Type B pancreatic cell (in vitro differentiated cells): ENCODE measurements at regions not wholly inside any gene's neighbourhood (a gene's known extent, or its start where the extent isn't known, plus 50 kb on each side); places are given as distances from the start of the nearest gene placed in this dataset.

Experiments
- DNase-seq: peaks from one replicate; pipeline ENCODE4 v3.0.0; 2021; ENCODE audit warnings: mixed read lengths; ENCODE audit not compliant: unreplicated experiment; ENCODE audit errors: extremely low spot score
- H3K27ac Mint-ChIP-seq: 2 replicates; pipeline ENCODE4 v1.8.0; 2021; ENCODE audit warnings: mild to moderate bottlenecking, mixed read lengths
- H3K27me3 Mint-ChIP-seq: 2 replicates; pipeline ENCODE4 v1.8.0; 2021; ENCODE audit warnings: mixed read lengths
- H3K36me3 Mint-ChIP-seq: 2 replicates; pipeline ENCODE4 v1.8.0; 2021; ENCODE audit warnings: mixed read lengths
- H3K4me1 Mint-ChIP-seq: one replicate; pipeline ENCODE4 v1.8.0; 2021; ENCODE audit warnings: mixed read lengths; ENCODE audit not compliant: unreplicated experiment
- H3K4me3 Mint-ChIP-seq: 2 replicates; pipeline ENCODE4 v1.8.0; 2021; ENCODE audit warnings: mild to moderate bottlenecking, mixed read lengths
- H3K9me3 Mint-ChIP-seq: 2 replicates; pipeline ENCODE4 v1.8.0; 2021; ENCODE audit warnings: mixed read lengths
- TF ChIP-seq, protein P1 (sequence below): fragments of 200-600 bp; sonication (generic); conservative IDR thresholded peaks from 2 replicates; pipeline ENCODE4 v1.5.0; 2021; ENCODE audit warnings: antibody characterized with exemption, mild to moderate bottlenecking

DNA sequence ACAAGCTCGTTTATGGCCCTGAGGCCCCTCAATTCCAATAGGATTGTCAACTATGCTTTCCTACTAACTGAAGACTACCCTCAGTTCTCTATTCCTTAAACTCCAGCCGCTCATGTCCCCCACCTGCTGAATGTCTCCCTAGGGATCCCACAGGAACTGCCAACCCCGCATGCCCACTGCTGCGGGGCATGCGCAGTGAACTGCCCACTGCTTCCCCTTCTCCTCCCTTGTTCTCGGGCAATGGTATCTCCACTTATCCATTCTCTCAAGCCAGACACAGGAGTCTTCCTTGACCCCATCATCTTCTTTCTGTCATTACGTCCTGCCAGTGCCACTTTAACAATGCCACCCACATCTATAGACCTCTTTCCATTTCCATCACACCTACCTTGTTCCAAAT lies 90.0 kb downstream of the FGF18 start:
- Mint-ChIP-seq H3K4me3 (no peak overlapping the region), H3K9me3 (no peaks in the 10 kb centered on the region), H3K27me3 (peaks cover 12% of the 10 kb centered on the region), H3K36me3 (no peaks in the 10 kb centered on the region), H3K4me1 (no peaks in the 10 kb centered on the region), H3K27ac (no peak overlapping the region)
- TF ChIP-seq, protein P1, sequence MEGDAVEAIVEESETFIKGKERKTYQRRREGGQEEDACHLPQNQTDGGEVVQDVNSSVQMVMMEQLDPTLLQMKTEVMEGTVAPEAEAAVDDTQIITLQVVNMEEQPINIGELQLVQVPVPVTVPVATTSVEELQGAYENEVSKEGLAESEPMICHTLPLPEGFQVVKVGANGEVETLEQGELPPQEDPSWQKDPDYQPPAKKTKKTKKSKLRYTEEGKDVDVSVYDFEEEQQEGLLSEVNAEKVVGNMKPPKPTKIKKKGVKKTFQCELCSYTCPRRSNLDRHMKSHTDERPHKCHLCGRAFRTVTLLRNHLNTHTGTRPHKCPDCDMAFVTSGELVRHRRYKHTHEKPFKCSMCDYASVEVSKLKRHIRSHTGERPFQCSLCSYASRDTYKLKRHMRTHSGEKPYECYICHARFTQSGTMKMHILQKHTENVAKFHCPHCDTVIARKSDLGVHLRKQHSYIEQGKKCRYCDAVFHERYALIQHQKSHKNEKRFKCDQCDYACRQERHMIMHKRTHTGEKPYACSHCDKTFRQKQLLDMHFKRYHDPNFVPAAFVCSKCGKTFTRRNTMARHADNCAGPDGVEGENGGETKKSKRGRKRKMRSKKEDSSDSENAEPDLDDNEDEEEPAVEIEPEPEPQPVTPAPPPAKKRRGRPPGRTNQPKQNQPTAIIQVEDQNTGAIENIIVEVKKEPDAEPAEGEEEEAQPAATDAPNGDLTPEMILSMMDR, result no peak
- DNase-seq, result no peak

DNA sequence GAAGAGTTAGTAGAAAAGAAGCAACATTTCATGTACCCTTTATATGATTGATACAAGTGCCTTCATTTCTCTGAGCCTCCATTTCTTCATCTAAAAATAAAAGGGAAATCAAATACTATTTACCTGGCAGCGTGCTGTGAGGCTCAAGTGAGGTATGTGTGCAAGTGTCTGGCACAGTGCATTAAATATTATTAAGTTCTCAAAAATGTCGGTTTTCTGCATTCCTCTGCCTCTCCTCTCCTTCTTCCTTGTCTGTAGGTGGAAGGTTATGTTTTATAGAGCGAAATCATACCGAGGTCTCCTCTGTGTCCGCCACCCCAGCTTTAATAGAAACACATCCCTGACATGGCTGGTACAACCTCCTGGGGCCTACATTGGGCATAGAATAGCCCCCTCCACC lies 93.0 kb downstream of the FGF18 start:
- TF ChIP-seq, protein P1, result no peak
- H3K27me3 Mint-ChIP-seq, result peaks cover 15% of the 10 kb centered on the region
- no peaks in the 10 kb centered on the region for H3K9me3 Mint-ChIP-seq
- no peaks in the 10 kb centered on the region for H3K36me3 Mint-ChIP-seq
- peak overlapping the region; percentile 59 for H3K27ac Mint-ChIP-seq
- H3K4me1 Mint-ChIP-seq, result no peaks in the 10 kb centered on the region
- H3K4me3 Mint-ChIP-seq, result no peak overlapping the region
- DNase-seq, result no peak

DNA sequence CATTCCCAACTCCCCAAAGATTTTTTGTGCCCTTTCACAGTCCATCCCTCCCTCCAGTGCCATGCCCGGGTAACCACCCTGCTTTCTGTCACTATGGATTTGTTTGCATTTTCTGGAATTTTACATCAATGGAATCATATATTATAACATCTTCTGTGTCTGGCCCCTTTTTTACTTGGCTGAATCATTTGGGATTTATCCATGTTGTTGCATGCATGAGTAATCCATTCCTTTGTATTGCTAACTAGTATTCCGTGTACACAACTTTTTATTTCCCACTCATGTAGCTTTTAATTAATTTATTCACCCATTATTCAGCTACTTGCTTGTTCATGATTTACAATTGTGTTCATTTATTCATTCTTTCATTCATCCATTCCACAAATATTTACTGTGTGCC lies 94.1 kb downstream of the FGF18 start:
- peaks cover 4% of the 10 kb centered on the region for H3K4me1 Mint-ChIP-seq
- no peak for DNase-seq
- H3K4me3 Mint-ChIP-seq, result no peak overlapping the region
- no peaks in the 10 kb centered on the region for H3K36me3 Mint-ChIP-seq
- no peak overlapping the region for H3K27ac Mint-ChIP-seq
- TF ChIP-seq, protein P1, result no peak
- peaks cover 12% of the 10 kb centered on the region for H3K27me3 Mint-ChIP-seq
- H3K9me3 Mint-ChIP-seq, result no peaks in the 10 kb centered on the region

DNA sequence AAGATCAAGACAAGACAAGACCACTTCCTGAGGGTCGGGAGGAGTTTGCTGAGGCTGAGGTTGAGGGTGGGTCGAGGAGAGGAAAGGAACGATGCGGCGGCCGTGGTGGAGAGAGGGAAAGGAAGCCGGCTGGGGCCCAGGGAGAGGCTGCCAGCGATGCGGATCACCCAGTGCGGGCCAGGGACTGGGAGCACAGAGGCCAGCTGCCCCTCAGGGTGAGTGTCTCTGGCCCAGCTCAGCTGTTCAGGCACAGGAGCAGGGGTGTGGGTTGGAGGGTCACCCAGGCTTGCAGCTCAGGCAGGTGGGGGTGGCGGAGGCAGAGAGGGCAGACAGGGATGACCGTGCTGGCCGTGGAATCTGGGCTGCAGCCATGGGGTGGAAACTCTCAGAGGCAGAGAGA lies 99.5 kb downstream of the FGF18 start:
- TF ChIP-seq, protein P1, result no peak
- H3K27ac Mint-ChIP-seq, result no peak overlapping the region
- peaks cover 4% of the 10 kb centered on the region for H3K9me3 Mint-ChIP-seq
- H3K36me3 Mint-ChIP-seq, result no peaks in the 10 kb centered on the region
- H3K27me3 Mint-ChIP-seq, result peaks cover 16% of the 10 kb centered on the region
- H3K4me3 Mint-ChIP-seq, result no peak overlapping the region
- no peak for DNase-seq
- H3K4me1 Mint-ChIP-seq, result peaks cover 21% of the 10 kb centered on the region

DNA sequence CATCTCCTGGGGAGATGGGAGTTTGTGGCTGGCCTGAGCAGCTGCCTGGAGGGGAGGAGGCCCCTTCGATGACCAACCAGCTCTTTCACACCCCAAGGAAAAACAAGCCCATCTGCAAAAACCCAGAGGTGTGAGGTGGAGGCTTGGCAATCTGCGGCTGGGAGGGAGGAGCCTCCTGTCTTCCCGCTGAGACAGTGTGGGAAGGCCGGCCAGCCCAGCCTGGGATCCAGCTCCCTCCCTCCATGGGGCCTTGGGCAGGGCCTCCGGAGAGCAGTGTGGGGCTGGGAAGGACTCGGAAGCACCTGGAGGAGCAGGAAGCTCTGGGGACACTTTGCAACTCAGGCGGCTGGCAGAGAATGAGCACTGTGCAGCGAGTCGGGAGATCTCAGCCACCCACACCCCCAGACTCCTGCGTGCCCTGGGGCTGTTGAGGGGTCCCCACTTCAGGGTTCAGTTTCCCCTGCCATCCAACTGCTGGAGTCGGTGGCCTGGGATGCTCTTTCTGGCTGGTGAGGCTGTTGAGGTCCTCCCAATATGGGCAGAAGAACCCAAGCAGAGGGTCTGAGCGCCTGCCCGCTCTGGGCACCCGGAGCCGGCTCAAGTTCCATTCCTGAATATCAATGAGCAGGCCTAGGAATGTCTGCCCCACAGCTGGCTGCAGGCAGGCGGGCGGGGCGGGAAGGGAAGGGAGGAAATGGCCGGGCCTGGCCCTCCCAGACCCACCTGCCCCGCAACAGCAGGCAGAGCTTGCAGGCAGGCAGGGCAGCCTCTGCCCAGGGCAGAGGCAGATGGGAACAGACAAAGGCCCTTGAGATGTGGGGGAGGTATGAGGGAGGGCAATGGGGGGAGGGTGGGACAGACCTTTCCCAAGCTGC lies 101.1 kb downstream of the FGF18 start:
- Mint-ChIP-seq H3K4me1 (peaks cover 24% of the 10 kb centered on the region), H3K27ac (no peak overlapping the region), H3K27me3 (peaks cover 9% of the 10 kb centered on the region), H3K36me3 (no peaks in the 10 kb centered on the region), H3K4me3 (no peak overlapping the region), H3K9me3 (peaks cover 4% of the 10 kb centered on the region)
- no peak for DNase-seq
- TF ChIP-seq, protein P1, result no peak
